B cell (primary cell): ENCODE measurements at regions not wholly inside any gene's neighbourhood (a gene's known extent, or its start where the extent isn't known, plus 50 kb on each side); places are given as distances from the start of the nearest gene placed in this dataset.

Experiments used
- EZH2 ChIP-seq: IDR thresholded peaks from 2 replicates; pipeline ENCODE4 v1.6.1; 2012; ENCODE audit warnings: borderline replicate concordance, low read depth, mild to moderate bottlenecking, moderate library complexity, low read length; ENCODE audit not compliant: insufficient read depth, poor library complexity, severe bottlenecking
- TF ChIP-seq, protein P1 (sequence below): fragments of 200-600 bp; IDR thresholded peaks from one replicate; pipeline ENCODE4 v1.8.0; 2022; ENCODE audit warnings: antibody characterized with exemption, mild to moderate bottlenecking

DNA sequence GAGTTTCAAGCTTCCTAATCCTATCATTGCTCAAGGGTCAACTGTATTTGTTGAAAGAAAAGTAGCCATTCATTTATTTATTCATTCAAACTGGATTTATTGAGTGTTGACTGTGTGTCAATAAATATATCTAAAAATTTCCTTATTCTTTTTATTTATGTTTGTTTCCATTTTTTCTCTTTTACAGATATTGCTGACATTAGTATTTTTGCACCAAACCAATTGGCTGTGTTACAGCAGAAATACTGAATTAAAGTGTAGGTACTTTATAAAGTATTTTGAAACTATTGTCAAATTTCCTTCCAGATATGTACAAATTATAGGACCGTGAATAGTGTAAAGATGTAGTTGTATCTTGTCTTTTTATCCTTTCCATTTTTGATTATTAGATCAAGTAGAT, 692.0 kb upstream of the SLC10A2 start:
- TF ChIP-seq, protein P1, sequence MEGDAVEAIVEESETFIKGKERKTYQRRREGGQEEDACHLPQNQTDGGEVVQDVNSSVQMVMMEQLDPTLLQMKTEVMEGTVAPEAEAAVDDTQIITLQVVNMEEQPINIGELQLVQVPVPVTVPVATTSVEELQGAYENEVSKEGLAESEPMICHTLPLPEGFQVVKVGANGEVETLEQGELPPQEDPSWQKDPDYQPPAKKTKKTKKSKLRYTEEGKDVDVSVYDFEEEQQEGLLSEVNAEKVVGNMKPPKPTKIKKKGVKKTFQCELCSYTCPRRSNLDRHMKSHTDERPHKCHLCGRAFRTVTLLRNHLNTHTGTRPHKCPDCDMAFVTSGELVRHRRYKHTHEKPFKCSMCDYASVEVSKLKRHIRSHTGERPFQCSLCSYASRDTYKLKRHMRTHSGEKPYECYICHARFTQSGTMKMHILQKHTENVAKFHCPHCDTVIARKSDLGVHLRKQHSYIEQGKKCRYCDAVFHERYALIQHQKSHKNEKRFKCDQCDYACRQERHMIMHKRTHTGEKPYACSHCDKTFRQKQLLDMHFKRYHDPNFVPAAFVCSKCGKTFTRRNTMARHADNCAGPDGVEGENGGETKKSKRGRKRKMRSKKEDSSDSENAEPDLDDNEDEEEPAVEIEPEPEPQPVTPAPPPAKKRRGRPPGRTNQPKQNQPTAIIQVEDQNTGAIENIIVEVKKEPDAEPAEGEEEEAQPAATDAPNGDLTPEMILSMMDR: no peak
- no peak for TF ChIP-seq EZH2
